Colonic mucosa (tissue), 4 donors: ENCODE measurements at regions not wholly inside any gene's neighbourhood (a gene's known extent, or its start where the extent isn't known, plus 50 kb on each side); places are given as distances from the start of the nearest gene placed in this dataset.

Experiments
- DNase-seq: peaks from one replicate; pipeline ENCODE4 v3.0.0-alpha.2; 2020
- H3K27ac ChIP-seq: fragments of 200-600 bp; one replicate; pipeline ENCODE4 v1.8.0; 2021
- H3K27me3 ChIP-seq: fragments of 200-600 bp; one replicate; pipeline ENCODE4 v1.8.0; 2021
- H3K36me3 ChIP-seq: fragments of 200-600 bp; one replicate; pipeline ENCODE4 v1.8.0; 2021
- H3K4me1 ChIP-seq: fragments of 200-600 bp; one replicate; pipeline ENCODE4 v1.8.0; 2021; ENCODE audit warnings: mild to moderate bottlenecking
- H3K4me3 ChIP-seq: fragments of 200-600 bp; one replicate; pipeline ENCODE4 v1.8.0; 2021
- H3K9ac ChIP-seq, 2 donors: one replicate each; pipeline ENCODE4 v1.7.0; 2013; ENCODE audit warnings: control low read depth in 2 of 2, low read depth in 2 of 2, low read length in 2 of 2
- H3K9me3 ChIP-seq: fragments of 200-600 bp; one replicate; pipeline ENCODE4 v1.8.0; 2021
- intact Hi-C: fragments of 100-400 bp; cut with DNase I; formaldehyde crosslinking; loops from one replicate; pipeline ENCODE4 v1.14.1; 2022
- TF ChIP-seq, protein P1 (sequence below): fragments of 200-600 bp; IDR thresholded peaks from one replicate; pipeline ENCODE4 v1.8.0; 2022; ENCODE audit warnings: antibody characterized with exemption, mild to moderate bottlenecking
- donor health status: healthy.
- donor health status: DM: no; HTN: no; CAD: no.
- donor health status: DM: no; HTN: no; CAD: no.

DNA sequence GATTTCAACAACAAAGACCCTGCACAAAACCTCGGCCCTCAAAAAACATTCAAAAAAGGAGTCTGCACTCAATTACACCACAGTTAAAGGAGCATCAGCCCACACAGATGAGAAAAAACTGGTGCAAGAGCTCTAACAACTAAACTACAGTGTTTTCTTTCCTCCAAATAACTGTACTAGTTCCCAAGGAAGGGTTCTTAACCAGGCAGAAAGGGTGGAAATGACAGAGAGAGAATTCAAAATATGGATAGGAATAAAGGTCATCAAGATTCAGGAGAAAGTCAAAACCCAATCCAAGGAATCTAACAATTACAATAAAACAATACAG is 176.4 kb upstream of the TRPC4 start:
- Histone ChIP-seq H3K4me3 (no peak overlapping the region), H3K4me1 (no peaks in the 10 kb centered on the region), H3K36me3 (no peaks in the 10 kb centered on the region), H3K9me3 (no peaks in the 10 kb centered on the region), H3K27me3 (no peaks in the 10 kb centered on the region), H3K27ac (no peak overlapping the region), H3K9ac (no peak overlapping the region)
- TF ChIP-seq, protein P1, sequence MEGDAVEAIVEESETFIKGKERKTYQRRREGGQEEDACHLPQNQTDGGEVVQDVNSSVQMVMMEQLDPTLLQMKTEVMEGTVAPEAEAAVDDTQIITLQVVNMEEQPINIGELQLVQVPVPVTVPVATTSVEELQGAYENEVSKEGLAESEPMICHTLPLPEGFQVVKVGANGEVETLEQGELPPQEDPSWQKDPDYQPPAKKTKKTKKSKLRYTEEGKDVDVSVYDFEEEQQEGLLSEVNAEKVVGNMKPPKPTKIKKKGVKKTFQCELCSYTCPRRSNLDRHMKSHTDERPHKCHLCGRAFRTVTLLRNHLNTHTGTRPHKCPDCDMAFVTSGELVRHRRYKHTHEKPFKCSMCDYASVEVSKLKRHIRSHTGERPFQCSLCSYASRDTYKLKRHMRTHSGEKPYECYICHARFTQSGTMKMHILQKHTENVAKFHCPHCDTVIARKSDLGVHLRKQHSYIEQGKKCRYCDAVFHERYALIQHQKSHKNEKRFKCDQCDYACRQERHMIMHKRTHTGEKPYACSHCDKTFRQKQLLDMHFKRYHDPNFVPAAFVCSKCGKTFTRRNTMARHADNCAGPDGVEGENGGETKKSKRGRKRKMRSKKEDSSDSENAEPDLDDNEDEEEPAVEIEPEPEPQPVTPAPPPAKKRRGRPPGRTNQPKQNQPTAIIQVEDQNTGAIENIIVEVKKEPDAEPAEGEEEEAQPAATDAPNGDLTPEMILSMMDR = no peak
- no peak for DNase-seq
- intact Hi-C loops = no loop called here

DNA sequence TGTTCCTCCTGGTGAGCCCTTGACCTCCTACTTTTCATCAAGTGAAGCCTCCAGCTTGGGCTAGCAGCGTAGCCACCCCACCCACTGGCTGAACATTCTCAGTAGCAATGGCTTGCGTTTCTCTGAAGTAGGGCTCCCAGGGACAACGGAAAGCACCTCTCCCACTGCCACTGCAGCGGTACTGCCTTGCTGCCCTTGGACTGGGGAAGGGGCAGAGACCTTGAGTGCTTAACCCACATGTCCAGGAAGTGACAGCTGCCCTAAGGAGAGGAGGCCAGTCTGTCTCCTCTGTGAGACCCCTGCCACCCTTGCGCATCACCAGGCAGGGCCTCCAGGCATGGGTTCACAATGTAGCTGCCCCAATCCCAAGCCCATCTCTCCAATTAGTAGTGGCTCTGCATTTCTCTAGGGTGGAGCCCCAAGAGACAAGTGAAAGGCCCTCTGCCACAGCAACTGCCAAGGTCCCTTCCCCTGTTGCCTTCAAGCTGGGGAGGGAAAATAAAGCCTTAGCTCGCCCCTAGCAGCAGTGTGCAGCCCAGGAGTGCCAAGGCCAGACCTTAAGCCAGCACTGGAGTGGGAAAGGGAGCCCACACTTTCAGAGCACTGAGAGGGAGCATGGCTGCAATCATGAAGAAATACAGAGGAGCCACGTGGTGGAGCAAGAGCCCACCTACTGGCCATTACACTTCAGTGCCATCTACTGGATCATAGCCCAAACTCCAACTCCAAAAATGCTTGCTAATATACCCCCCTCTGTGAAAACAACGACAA is 175.9 kb upstream of the TRPC4 start:
- no peaks in the 10 kb centered on the region for H3K36me3 ChIP-seq
- TF ChIP-seq, protein P1 = no peak
- H3K4me1 ChIP-seq = no peaks in the 10 kb centered on the region
- H3K9me3 ChIP-seq = no peaks in the 10 kb centered on the region
- H3K9ac ChIP-seq = no peak overlapping the region
- no peak overlapping the region for H3K4me3 ChIP-seq
- no peaks in the 10 kb centered on the region for H3K27me3 ChIP-seq
- H3K27ac ChIP-seq = no peak overlapping the region
- intact Hi-C loops = no loop called here
- no peak for DNase-seq

DNA sequence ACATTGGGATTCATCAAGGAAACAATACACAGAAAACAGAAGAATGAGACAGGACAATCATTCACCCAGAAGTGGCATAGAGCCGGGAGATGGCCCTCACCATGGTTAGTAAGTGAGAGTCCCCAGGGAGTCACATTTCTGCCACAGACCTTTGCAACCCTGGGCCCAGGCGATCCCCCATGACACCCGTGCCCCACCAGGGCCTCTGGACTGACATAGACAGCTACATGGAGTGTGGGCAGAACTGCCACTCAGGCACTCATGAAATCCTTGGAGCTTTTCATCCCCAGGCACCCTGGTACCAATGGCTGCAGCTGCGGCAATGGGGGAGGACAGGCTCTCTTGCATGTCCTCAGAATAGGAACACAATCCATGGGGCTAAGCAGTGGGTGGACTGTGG is 174.5 kb upstream of the TRPC4 start:
- Histone ChIP-seq H3K4me1 (no peaks in the 10 kb centered on the region), H3K9ac (no peak overlapping the region), H3K36me3 (no peaks in the 10 kb centered on the region), H3K4me3 (no peak overlapping the region), H3K9me3 (no peaks in the 10 kb centered on the region), H3K27ac (no peak overlapping the region), H3K27me3 (no peaks in the 10 kb centered on the region)
- intact Hi-C loops = no loop called here
- TF ChIP-seq, protein P1 = no peak
- no peak for DNase-seq

DNA sequence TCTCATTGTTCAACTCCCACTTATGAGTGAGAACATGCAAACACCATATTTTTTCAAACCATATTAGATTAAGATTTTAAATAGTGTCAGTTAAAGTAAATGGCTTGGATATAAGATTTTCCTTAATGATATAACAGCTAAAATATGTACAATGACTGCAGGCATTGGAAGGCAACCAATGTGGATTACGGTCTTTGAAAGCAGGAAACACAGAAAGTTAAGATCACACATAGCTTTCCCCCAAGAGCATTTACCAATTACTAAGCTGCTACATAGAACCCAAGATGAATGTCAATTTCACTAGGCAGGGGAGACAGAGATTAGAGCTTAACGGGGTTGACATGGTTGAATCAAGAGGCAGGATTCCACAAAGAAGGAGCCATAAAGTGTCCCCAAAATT is 173.2 kb upstream of the TRPC4 start:
- TF ChIP-seq, protein P1 = no peak
- no peak overlapping the region for H3K27ac ChIP-seq
- no peaks in the 10 kb centered on the region for H3K9me3 ChIP-seq
- H3K4me1 ChIP-seq = no peaks in the 10 kb centered on the region
- no peaks in the 10 kb centered on the region for H3K27me3 ChIP-seq
- H3K9ac ChIP-seq = no peak overlapping the region
- intact Hi-C loops = no loop called here
- no peaks in the 10 kb centered on the region for H3K36me3 ChIP-seq
- H3K4me3 ChIP-seq = no peak overlapping the region
- DNase-seq = no peak

DNA sequence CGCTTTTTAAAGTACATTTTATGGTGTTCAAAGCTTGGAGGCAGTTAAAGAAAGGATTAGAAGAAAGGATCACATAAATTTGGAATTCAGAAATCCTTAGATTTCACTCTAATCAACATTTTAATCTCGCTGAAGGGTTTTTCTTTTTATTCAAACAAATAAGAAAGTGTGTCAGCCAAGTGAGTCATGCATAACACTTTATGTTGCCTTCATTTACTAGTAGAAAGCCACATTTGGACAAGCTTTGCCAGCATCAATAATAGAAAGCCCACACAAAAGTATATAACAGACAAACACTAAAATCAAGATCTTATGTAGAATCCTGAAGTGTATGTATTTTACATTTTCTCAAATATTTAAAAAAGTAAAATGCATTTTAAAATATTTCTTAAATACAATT is 154.9 kb upstream of the TRPC4 start:
- TF ChIP-seq, protein P1 = no peak
- Histone ChIP-seq H3K36me3 (no peaks in the 10 kb centered on the region), H3K27me3 (no peaks in the 10 kb centered on the region), H3K9ac (no peak overlapping the region), H3K27ac (no peak overlapping the region), H3K4me1 (no peaks in the 10 kb centered on the region), H3K9me3 (no peaks in the 10 kb centered on the region), H3K4me3 (no peak overlapping the region)
- intact Hi-C loops = no loop called here
- DNase-seq = no peak
